ENCODE measurements at regions not wholly inside any gene's neighbourhood (a gene's known extent, or its start where the extent isn't known, plus 50 kb on each side); places are given as distances from the start of the nearest gene placed in this dataset.

DNA sequence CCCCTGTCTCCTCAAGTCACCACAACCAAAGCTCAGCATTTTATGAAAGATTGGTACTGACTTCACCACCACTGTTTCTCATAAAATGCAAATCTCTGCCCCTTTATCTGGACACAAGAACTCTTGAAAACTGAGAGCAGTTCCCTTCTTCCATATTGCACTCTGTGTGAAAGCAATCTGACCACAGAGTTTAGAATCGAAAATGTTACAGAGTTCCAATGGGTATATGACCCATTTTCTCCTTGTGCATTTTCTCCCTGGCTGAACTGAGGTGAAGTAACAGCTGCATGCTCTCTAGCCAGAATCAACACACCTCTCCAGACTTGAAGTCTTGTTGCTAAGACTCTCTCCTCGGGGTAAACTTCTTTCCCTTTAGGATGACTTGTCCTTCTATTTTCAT lies 111.0 kb upstream of the PLCXD3 start:
- DNase-seq (ENCODE audit: low spot score): no peak
- TF ChIP-seq, protein P1, sequence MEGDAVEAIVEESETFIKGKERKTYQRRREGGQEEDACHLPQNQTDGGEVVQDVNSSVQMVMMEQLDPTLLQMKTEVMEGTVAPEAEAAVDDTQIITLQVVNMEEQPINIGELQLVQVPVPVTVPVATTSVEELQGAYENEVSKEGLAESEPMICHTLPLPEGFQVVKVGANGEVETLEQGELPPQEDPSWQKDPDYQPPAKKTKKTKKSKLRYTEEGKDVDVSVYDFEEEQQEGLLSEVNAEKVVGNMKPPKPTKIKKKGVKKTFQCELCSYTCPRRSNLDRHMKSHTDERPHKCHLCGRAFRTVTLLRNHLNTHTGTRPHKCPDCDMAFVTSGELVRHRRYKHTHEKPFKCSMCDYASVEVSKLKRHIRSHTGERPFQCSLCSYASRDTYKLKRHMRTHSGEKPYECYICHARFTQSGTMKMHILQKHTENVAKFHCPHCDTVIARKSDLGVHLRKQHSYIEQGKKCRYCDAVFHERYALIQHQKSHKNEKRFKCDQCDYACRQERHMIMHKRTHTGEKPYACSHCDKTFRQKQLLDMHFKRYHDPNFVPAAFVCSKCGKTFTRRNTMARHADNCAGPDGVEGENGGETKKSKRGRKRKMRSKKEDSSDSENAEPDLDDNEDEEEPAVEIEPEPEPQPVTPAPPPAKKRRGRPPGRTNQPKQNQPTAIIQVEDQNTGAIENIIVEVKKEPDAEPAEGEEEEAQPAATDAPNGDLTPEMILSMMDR (IDR thresholded peaks at IDR 0.05; ENCODE audit: extremely low read depth, missing control alignments): no peak

DNA sequence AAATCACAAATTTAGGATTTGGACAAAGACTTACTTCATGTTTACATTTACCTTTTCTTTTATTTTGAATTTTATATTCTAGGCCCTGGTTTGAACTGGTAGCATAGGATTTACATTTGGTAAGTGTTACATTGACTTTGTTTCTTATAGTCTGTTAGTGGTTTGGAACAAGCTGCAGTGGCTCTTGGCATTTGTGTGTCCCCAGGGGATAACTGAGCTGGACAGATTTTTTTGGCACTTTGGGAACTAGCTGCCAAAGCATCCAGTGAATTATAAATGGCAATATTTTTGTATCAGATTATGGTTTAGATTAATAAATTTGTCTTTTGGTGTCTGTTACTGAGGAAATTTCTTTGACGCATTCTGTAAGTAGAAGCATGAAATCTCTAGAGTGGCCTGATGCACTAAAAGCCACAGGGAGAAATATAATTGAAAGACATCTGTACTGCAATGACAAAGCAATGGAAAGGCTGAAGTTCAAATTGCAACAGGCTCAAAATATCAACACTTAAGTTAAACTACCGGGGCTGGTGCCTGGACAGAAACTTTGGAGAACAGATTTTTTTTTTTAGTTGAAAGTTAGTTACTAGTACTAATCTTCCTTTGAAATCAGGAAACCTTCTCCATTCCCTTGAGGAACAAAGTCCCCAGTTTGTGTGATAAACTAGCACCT lies 107.6 kb upstream of the PLCXD3 start:
- no peak for DNase-seq (ENCODE audit: low spot score)
- TF ChIP-seq, protein P1 (IDR thresholded peaks at IDR 0.05; ENCODE audit: extremely low read depth, missing control alignments): no peak

DNA sequence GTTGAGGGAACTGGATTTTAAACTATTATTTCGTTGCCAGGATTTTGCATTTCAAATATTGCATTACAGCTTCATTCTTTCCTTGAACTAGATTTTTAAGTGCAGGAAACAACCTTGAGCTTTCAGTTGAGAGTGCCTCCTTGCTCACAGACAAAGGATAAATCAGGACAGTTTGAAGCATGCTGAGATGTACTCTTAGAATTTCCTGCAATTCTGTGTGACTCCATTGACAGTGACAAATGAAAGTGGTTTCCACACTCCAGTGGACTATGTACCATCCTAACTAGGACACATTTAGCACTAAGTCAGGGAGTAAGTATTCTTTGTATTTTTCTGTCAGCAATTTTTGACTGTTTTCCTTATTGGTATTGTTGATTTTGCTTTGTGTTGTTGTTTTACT lies 100.0 kb upstream of the PLCXD3 start:
- TF ChIP-seq, protein P1 (IDR thresholded peaks at IDR 0.05; ENCODE audit: extremely low read depth, missing control alignments): no peak
- DNase-seq (ENCODE audit: low spot score): no peak

DNA sequence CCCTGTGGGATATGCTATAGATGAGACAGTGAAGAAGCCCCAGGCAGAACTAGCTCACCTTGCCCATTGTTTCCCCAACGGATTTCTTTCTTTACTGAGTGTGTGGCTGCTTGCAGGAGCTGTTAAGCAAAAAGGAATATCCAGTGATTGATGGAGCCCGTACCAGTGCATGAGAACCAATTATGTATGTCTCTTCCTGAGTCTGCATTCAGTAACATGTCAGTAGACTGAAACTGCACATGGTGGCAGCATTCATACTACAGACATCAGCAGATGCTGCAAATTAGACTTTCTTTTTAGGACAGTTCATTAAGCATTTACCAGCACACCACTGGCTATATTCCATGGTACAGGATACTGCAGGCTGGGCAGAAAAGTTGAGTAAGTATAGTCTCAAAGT lies 90.3 kb upstream of the PLCXD3 start:
- TF ChIP-seq, protein P1 (IDR thresholded peaks at IDR 0.05; ENCODE audit: extremely low read depth, missing control alignments): no peak
- no peak for DNase-seq (ENCODE audit: low spot score)

DNA sequence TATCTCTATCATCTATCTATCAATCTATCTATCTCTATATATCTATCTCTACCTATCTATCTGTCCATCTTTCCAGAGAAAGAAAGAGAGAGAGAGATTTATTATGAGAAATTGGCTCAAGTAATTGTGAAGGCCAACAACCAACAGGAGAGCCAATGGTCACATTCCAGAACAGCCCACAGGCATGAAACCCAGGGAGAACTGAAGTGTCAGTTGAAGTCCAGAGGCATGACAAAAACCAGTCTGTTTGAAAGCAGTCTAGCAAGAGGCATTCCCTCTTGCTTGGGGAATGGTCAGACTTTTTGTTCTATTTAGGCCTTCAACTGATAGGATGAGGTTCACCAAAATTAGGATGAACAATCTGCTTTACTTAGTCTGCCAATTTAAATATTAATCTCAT lies 87.6 kb upstream of the PLCXD3 start:
- DNase-seq (ENCODE audit: low spot score): no peak
- TF ChIP-seq, protein P1 (IDR thresholded peaks at IDR 0.05; ENCODE audit: extremely low read depth, missing control alignments): no peak

DNA sequence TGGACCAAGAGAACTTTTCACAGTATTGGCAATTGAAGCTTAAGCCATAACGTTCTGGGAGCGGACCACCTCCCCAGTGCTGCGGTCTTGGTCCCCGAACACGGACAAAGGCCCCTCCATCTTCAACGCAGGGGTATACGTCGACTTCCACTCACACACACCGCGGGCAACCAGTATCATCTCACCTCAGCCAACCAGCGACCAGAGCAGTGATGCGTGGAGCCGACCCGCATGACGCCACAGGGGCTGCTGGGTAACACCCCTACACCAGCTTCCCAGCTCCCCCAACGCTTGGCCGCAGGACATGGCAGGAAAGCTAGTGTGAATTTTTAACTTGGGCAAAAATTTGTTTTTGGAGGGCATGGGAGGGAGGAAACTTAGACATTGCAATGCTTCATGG lies 77.3 kb upstream of the PLCXD3 start:
- TF ChIP-seq, protein P1 (IDR thresholded peaks at IDR 0.05; ENCODE audit: extremely low read depth, missing control alignments): no peak
- DNase-seq (ENCODE audit: low spot score): no peak

DNA sequence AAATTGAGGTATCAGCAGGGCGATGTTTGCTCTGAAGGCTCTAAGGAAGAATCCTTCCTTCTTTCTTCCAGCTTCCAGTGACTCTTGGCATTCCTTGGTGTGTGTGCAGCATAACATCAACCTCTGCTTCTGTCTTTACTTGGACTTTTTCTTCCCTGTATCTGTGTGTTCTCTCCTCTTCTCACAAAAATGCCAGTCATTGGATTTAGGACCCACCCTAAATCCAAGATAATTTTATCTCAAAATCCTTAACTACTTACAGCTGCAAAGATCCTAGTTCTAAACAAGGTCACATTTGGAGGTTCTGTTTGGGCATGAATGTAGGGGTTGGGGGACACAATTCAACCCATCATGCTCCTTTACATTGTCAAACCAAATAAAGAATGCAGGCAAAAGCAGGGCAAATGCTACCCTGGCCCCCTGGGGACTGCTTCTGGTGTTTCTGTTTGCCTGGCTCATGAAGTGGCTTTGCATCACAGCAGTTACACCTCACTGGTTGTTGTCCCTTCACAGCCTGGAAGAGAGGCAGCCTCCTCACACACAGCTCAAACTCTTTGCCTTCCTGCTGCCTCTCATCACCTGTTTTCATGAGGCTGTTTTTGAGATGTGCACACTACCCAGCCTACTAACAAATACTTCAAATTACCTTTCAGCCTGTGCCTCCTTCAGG lies 64.8 kb upstream of the PLCXD3 start:
- no peak for DNase-seq (ENCODE audit: low spot score)
- TF ChIP-seq, protein P1 (IDR thresholded peaks at IDR 0.05; ENCODE audit: extremely low read depth, missing control alignments): no peak

Data from GM20000 (cell line).